Neuronal stem cell (in vitro differentiated cells): ENCODE measurements at regions not wholly inside any gene's neighbourhood (a gene's known extent, or its start where the extent isn't known, plus 50 kb on each side); places are given as distances from the start of the nearest gene placed in this dataset.
A peak's percentile ranks its signal among the peaks of the same experiment; 100 is the strongest.

Source experiments
- DNase-seq: peaks from one replicate; pipeline ENCODE4 v3.0.0-alpha.2; 2013; ENCODE audit warnings: low spot score
- H2AFZ ChIP-seq: one replicate; pipeline ENCODE4 v1.6.1; 2013; ENCODE audit warnings: mild to moderate bottlenecking, low read length, inconsistent platforms
- H2AK5ac ChIP-seq: 2 replicates; pipeline ENCODE4 v1.6.1; 2013; ENCODE audit warnings: low read depth, mild to moderate bottlenecking, inconsistent platforms, low read length, moderate library complexity, mixed read lengths
- H2BK120ac ChIP-seq: 2 replicates; pipeline ENCODE4 v1.6.1; 2013; ENCODE audit warnings: low read depth, mild to moderate bottlenecking, inconsistent platforms, low read length, moderate library complexity, mixed read lengths
- H2BK12ac ChIP-seq: one replicate; pipeline ENCODE4 v1.6.1; 2013; ENCODE audit warnings: low read length, inconsistent platforms
- H2BK15ac ChIP-seq: 2 replicates; pipeline ENCODE4 v1.6.1; 2013; ENCODE audit warnings: mild to moderate bottlenecking, low read length, inconsistent platforms, mixed read lengths
- H2BK5ac ChIP-seq: one replicate; pipeline ENCODE4 v1.6.1; 2013; ENCODE audit warnings: inconsistent platforms, mild to moderate bottlenecking, low read length, moderate library complexity
- H3K14ac ChIP-seq: one replicate; pipeline ENCODE4 v1.6.1; 2013; ENCODE audit warnings: low read length, inconsistent platforms
- H3K18ac ChIP-seq: 2 replicates; pipeline ENCODE4 v1.6.1; 2013; ENCODE audit warnings: low read length, inconsistent platforms
- H3K23ac ChIP-seq: 2 replicates; pipeline ENCODE4 v1.6.1; 2013; ENCODE audit warnings: low read depth, mild to moderate bottlenecking, mixed read lengths, low read length, inconsistent platforms; ENCODE audit not compliant: poor library complexity
- H3K27ac ChIP-seq: replicated peaks from 3 replicates; pipeline ENCODE4 v1.5.1; 2013; ENCODE audit warnings: low read length, inconsistent platforms
- H3K27me3 ChIP-seq, 3 experiments: 2 replicates each; pipeline ENCODE4 v1.6.1; 2013; ENCODE audit warnings: low read length in 3 of 3, mild to moderate bottlenecking in 2 of 3, inconsistent platforms in 1 of 3, low read depth in 1 of 3, mixed read lengths in 1 of 3, moderate library complexity in 1 of 3; ENCODE audit not compliant: control insufficient read depth in 3 of 3, insufficient read depth in 3 of 3
- H3K36me3 ChIP-seq, 2 donors: replicated peaks in 1 of 2; 2 replicates each; pipeline ENCODE4 v1.6.1; 2013; ENCODE audit warnings: low read length in 2 of 2; ENCODE audit not compliant: control insufficient read depth in 2 of 2, insufficient read depth in 2 of 2
- H3K4ac ChIP-seq: 2 replicates; pipeline ENCODE4 v1.6.1; 2013; ENCODE audit warnings: inconsistent platforms, mild to moderate bottlenecking, low read length, moderate library complexity
- H3K4me1 ChIP-seq, 2 donors: 1 replicate in 1 of 2; 2 replicates in 1 of 2; pipeline ENCODE4 v1.6.1; 2013; ENCODE audit warnings: low read length in 2 of 2, low read depth in 1 of 2; ENCODE audit not compliant: control insufficient read depth in 2 of 2, insufficient read depth in 1 of 2
- H3K4me2 ChIP-seq: one replicate; pipeline ENCODE4 v1.6.1; 2013; ENCODE audit warnings: mild to moderate bottlenecking, low read length, inconsistent platforms; ENCODE audit not compliant: insufficient read depth, poor library complexity, severe bottlenecking
- H3K4me3 ChIP-seq, 2 donors: 2 replicates each; pipeline ENCODE4 v1.5.1; 2013; ENCODE audit warnings: low read length in 2 of 2, mild to moderate bottlenecking in 2 of 2, inconsistent platforms in 1 of 2, moderate library complexity in 1 of 2
- H3K79me1 ChIP-seq: one replicate; pipeline ENCODE4 v1.6.1; 2013; ENCODE audit warnings: low read depth, mild to moderate bottlenecking, inconsistent platforms, low read length, moderate library complexity
- H3K9ac ChIP-seq: one replicate; pipeline ENCODE4 v1.6.1; 2013; ENCODE audit warnings: mild to moderate bottlenecking, low read depth, low read length, inconsistent platforms; ENCODE audit not compliant: poor library complexity
- H3K9me3 ChIP-seq, 2 donors: replicated peaks in 1 of 2; 2 replicates each; pipeline versions ENCODE3 to v1.6.1; 2013; ENCODE audit warnings: low read length in 2 of 2, mild to moderate bottlenecking in 2 of 2, inconsistent platforms in 1 of 2, low read depth in 1 of 2, mixed read lengths in 1 of 2, moderate library complexity in 1 of 2; ENCODE audit not compliant: control insufficient read depth in 2 of 2, insufficient read depth in 1 of 2
- H4K8ac ChIP-seq: one replicate; pipeline ENCODE4 v1.6.1; 2013; ENCODE audit warnings: low read depth, mild to moderate bottlenecking, inconsistent platforms, low read length, moderate library complexity
- H4K91ac ChIP-seq: one replicate; pipeline ENCODE4 v1.6.1; 2013; ENCODE audit warnings: low read length, low read depth, mild to moderate bottlenecking, inconsistent platforms; ENCODE audit not compliant: poor library complexity
- WGBS, 2 donors: extraction: QIAGEN DNeasy Blood & Tissue Kit; methylation state at CpG; one replicate each; pipeline ENCODE4 v1.1.7; 2013; ENCODE audit warnings: missing lambda C conversion rate in 2 of 2, mixed read lengths in 1 of 2; ENCODE audit not compliant: insufficient read length in 2 of 2, insufficient replicate concordance in 1 of 2; ENCODE audit errors: extremely low coverage in 2 of 2; 5-methylcytosine and 5-hydroxymethylcytosine counted together

- H3K4me2 ChIP-seq, result no peak overlapping the region
- no peak for DNase-seq
Observed at GRCh38 chr13:61138857-61139256, 276.8 kb downstream of the PCDH20 start.

DNA sequence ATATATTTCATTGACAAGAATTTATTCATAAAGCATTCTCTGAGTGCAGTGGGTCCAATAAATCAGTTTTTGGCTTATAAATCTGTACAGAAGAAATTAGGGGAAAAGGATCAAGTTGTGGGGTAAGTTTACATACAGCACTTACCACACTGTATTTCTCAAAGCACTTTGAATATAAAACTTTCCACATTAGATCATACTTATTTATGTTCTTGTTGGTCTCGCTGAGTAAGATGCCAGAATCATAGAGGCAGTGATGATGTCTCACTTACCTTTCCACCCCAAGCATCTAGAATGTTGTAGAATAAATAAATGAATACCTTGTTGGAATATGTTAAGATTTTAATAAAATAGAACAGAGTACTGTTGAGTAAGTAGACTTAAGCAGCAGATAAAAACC lies 279.1 kb downstream of the PCDH20 start:
- no peak overlapping the region for H4K8ac ChIP-seq
- no peak overlapping the region for H2BK12ac ChIP-seq
- no peak overlapping the region for H3K14ac ChIP-seq
- H3K18ac ChIP-seq, result no peak overlapping the region
- no peaks in the 10 kb centered on the region for H3K9me3 ChIP-seq
- no peak overlapping the region for H3K23ac ChIP-seq
- no peak overlapping the region for H3K4ac ChIP-seq
- DNase-seq, result no peak
- no peaks in the 10 kb centered on the region for H3K79me1 ChIP-seq
- H2BK5ac ChIP-seq, result no peak overlapping the region
- no peaks in the 10 kb centered on the region for H3K36me3 ChIP-seq
- H2BK15ac ChIP-seq, result no peak overlapping the region
- no peak overlapping the region for H4K91ac ChIP-seq
- H3K4me1 ChIP-seq, result peaks cover 0 to 2% of the 10 kb centered on the region in 2 donors
- H2AFZ ChIP-seq, result peak overlapping the region; percentile 36
- no peak overlapping the region for H3K27ac ChIP-seq
- H3K9ac ChIP-seq, result no peak overlapping the region
- H2BK120ac ChIP-seq, result no peak overlapping the region
- H2AK5ac ChIP-seq, result no peak overlapping the region
- no peaks in the 10 kb centered on the region for H3K27me3 ChIP-seq
- WGBS, 2 donors, result no CpG with 5 or more reads among the region's 1 CpG
- H3K4me3 ChIP-seq, result no peak overlapping the region
- H3K4me2 ChIP-seq, result no peak overlapping the region

More at GRCh38 chr13:61138857-61139256, 276.8 kb downstream of the PCDH20 start:
- H2BK12ac ChIP-seq, result no peak overlapping the region
- no peaks in the 10 kb centered on the region for H3K9me3 ChIP-seq
- H2AFZ ChIP-seq, result no peak overlapping the region
- no peak overlapping the region for H3K4me3 ChIP-seq
- H3K18ac ChIP-seq, result no peak overlapping the region
- peaks cover 0 to 2% of the 10 kb centered on the region in 2 donors for H3K4me1 ChIP-seq
- H3K9ac ChIP-seq, result no peak overlapping the region
- H3K4ac ChIP-seq, result no peak overlapping the region
- H3K79me1 ChIP-seq, result no peaks in the 10 kb centered on the region
- H2AK5ac ChIP-seq, result no peak overlapping the region
- no peaks in the 10 kb centered on the region for H3K27me3 ChIP-seq
- no peak overlapping the region for H2BK15ac ChIP-seq
- H3K36me3 ChIP-seq, result no peaks in the 10 kb centered on the region
- no peak overlapping the region for H4K91ac ChIP-seq
- H2BK120ac ChIP-seq, result no peak overlapping the region
- no peak overlapping the region for H4K8ac ChIP-seq
- no peak overlapping the region for H3K27ac ChIP-seq
- H2BK5ac ChIP-seq, result no peak overlapping the region
- H3K23ac ChIP-seq, result no peak overlapping the region
- no peak overlapping the region for H3K14ac ChIP-seq

DNA sequence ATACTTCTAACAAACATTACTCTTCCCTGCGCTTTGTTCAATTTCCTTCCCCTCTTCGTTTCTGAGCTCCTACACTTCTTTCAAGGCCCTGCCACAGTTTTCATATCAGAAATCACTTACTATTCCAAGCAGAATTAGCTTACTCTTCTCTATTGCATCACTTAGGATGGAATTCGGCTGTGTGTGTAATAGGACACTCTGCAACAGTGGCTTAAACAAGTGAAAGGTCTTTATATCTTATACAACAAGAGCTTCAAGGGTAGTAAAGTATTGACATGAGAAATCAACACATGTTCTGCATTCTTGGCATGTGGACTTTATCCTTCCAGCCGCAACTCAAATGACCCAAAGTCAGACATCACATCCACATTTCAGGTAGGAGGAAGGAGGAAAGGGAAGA lies 279.6 kb downstream of the PCDH20 start:
- Histone ChIP-seq H3K9me3 (no peaks in the 10 kb centered on the region), H2BK120ac (no peak overlapping the region), H3K4me1 (peaks cover 0 to 2% of the 10 kb centered on the region in 2 donors), H2AK5ac (no peak overlapping the region), H3K79me1 (no peaks in the 10 kb centered on the region), H2BK5ac (no peak overlapping the region), H3K14ac (no peak overlapping the region), H3K27me3 (no peaks in the 10 kb centered on the region), H2AFZ (peak overlapping the region; percentile 36), H4K91ac (no peak overlapping the region), H2BK15ac (no peak overlapping the region), H3K36me3 (no peaks in the 10 kb centered on the region), H3K4me3 (no peak overlapping the region), H3K27ac (no peak overlapping the region), H2BK12ac (no peak overlapping the region), H3K4me2 (no peak overlapping the region), H3K9ac (no peak overlapping the region), H3K4ac (no peak overlapping the region), H4K8ac (no peak overlapping the region), H3K23ac (no peak overlapping the region), H3K18ac (no peak overlapping the region)
- DNase-seq, result no peak
- 100% methylated on average over 1 of the region's 4 CpGs; no CpG with 5 or more reads in 1 of the 2 donors for WGBS, 2 donors

GRCh38 chr13:61135583-61135982 lies 280.1 kb downstream of the PCDH20 start:
- no peaks in the 10 kb centered on the region for H3K9me3 ChIP-seq
- H2BK120ac ChIP-seq, result no peak overlapping the region
- no CpG with 5 or more reads among the region's 2 CpGs for WGBS, 2 donors
- no peak overlapping the region for H3K4me2 ChIP-seq
- no peak for DNase-seq
- no peaks in the 10 kb centered on the region for H3K36me3 ChIP-seq
- H3K9ac ChIP-seq, result no peak overlapping the region
- H4K91ac ChIP-seq, result no peak overlapping the region
- no peak overlapping the region for H3K4me3 ChIP-seq
- peaks cover 0 to 2% of the 10 kb centered on the region in 2 donors for H3K4me1 ChIP-seq
- no peak overlapping the region for H2AK5ac ChIP-seq
- H2AFZ ChIP-seq, result no peak overlapping the region
- H3K27ac ChIP-seq, result no peak overlapping the region
- no peak overlapping the region for H3K4ac ChIP-seq
- H3K79me1 ChIP-seq, result no peaks in the 10 kb centered on the region
- no peak overlapping the region for H4K8ac ChIP-seq
- no peak overlapping the region for H3K23ac ChIP-seq
- no peak overlapping the region for H2BK5ac ChIP-seq
- no peak overlapping the region for H2BK15ac ChIP-seq
- H3K14ac ChIP-seq, result no peak overlapping the region
- H3K18ac ChIP-seq, result no peak overlapping the region
- H3K27me3 ChIP-seq, result no peaks in the 10 kb centered on the region
- no peak overlapping the region for H2BK12ac ChIP-seq
